Trophoblast cell (in vitro differentiated cells and primary cell): ENCODE measurements at regions not wholly inside any gene's neighbourhood (a gene's known extent, or its start where the extent isn't known, plus 50 kb on each side); places are given as distances from the start of the nearest gene placed in this dataset.

Source experiments
- DNase-seq, 2 donors: peaks; one replicate each; pipeline ENCODE4 v3.0.0-alpha.2; 2016
- H2AFZ ChIP-seq: 2 replicates; pipeline ENCODE4 v1.6.1; 2013; ENCODE audit warnings: low read length, moderate library complexity, mild to moderate bottlenecking; ENCODE audit not compliant: insufficient read depth, poor library complexity
- H2AK5ac ChIP-seq: 2 replicates; pipeline ENCODE4 v1.6.1; 2013; ENCODE audit warnings: mild to moderate bottlenecking, low read length
- H2BK120ac ChIP-seq: 2 replicates; pipeline ENCODE4 v1.6.1; 2013; ENCODE audit warnings: low read length, mild to moderate bottlenecking, moderate library complexity; ENCODE audit not compliant: insufficient read depth, poor library complexity
- H2BK12ac ChIP-seq: 2 replicates; pipeline ENCODE4 v1.6.1; 2013; ENCODE audit warnings: mild to moderate bottlenecking, low read length, moderate library complexity
- H2BK5ac ChIP-seq: 2 replicates; pipeline ENCODE4 v1.6.1; 2013; ENCODE audit warnings: low read length, low read depth, moderate library complexity, mild to moderate bottlenecking; ENCODE audit not compliant: poor library complexity
- H3K14ac ChIP-seq: 2 replicates; pipeline ENCODE4 v1.6.1; 2013; ENCODE audit warnings: mild to moderate bottlenecking, low read length
- H3K18ac ChIP-seq: 2 replicates; pipeline ENCODE4 v1.6.1; 2013; ENCODE audit warnings: mild to moderate bottlenecking, low read length
- H3K23ac ChIP-seq: 2 replicates; pipeline ENCODE4 v1.6.1; 2013; ENCODE audit warnings: low read length
- H3K27ac ChIP-seq: 2 replicates; pipeline ENCODE4 v1.5.1; 2013; ENCODE audit warnings: low read depth, mild to moderate bottlenecking, inconsistent platforms, low read length, moderate library complexity
- H3K27me3 ChIP-seq: 2 replicates; pipeline ENCODE4 v1.6.1; 2013; ENCODE audit warnings: inconsistent platforms, mild to moderate bottlenecking, low read length, moderate library complexity; ENCODE audit not compliant: insufficient read depth
- H3K36me3 ChIP-seq, 2 experiments: 1 replicate in 1 of 2; 2 replicates in 1 of 2; pipeline ENCODE4 v1.6.1; 2013; ENCODE audit warnings: low read length in 2 of 2, mild to moderate bottlenecking in 2 of 2, moderate library complexity in 1 of 2; ENCODE audit not compliant: insufficient read depth in 2 of 2, control insufficient read depth in 1 of 2
- H3K4ac ChIP-seq: 2 replicates; pipeline ENCODE4 v1.6.1; 2013; ENCODE audit warnings: low read depth, mild to moderate bottlenecking, low read length, moderate library complexity
- H3K4me1 ChIP-seq, 2 experiments: 1 replicate in 1 of 2; 2 replicates in 1 of 2; pipeline ENCODE4 v1.6.1; 2013; ENCODE audit warnings: low read length in 2 of 2, mild to moderate bottlenecking in 2 of 2, moderate library complexity in 1 of 2; ENCODE audit not compliant: insufficient read depth in 2 of 2, control insufficient read depth in 1 of 2
- H3K4me2 ChIP-seq: 2 replicates; pipeline ENCODE4 v1.6.1; 2013; ENCODE audit warnings: inconsistent platforms, mild to moderate bottlenecking, low read length, moderate library complexity
- H3K4me3 ChIP-seq: 2 replicates; pipeline ENCODE4 v1.5.1; 2013; ENCODE audit warnings: mild to moderate bottlenecking, low read depth, low read length, inconsistent platforms
- H3K79me1 ChIP-seq: one replicate; pipeline ENCODE4 v1.6.1; 2013; ENCODE audit warnings: low read length
- H3K79me2 ChIP-seq: 2 replicates; pipeline ENCODE4 v1.6.1; 2013; ENCODE audit warnings: low read length, mild to moderate bottlenecking; ENCODE audit not compliant: control insufficient read depth, insufficient read depth, poor library complexity
- H3K9ac ChIP-seq: 2 replicates; pipeline ENCODE4 v1.6.1; 2013; ENCODE audit warnings: mild to moderate bottlenecking, low read length
- H3K9me3 ChIP-seq: 2 replicates; pipeline ENCODE4 v1.6.1; 2013; ENCODE audit warnings: low read depth, mild to moderate bottlenecking, control low read depth, inconsistent platforms, low read length; ENCODE audit not compliant: insufficient read depth
- H4K12ac ChIP-seq: 2 replicates; pipeline ENCODE4 v1.6.1; 2013; ENCODE audit warnings: low read depth, mild to moderate bottlenecking, low read length, moderate library complexity
- H4K8ac ChIP-seq: 2 replicates; pipeline ENCODE4 v1.6.1; 2013; ENCODE audit warnings: low read depth, mild to moderate bottlenecking, low read length, moderate library complexity
- H4K91ac ChIP-seq: one replicate; pipeline ENCODE4 v1.6.1; 2013; ENCODE audit warnings: low read depth, mild to moderate bottlenecking, low read length, moderate library complexity
- WGBS: extraction: QIAGEN DNeasy Blood & Tissue Kit; methylation state at CpG from one replicate; pipeline ENCODE4 v1.1.7; 2013; ENCODE audit warnings: missing lambda C conversion rate; ENCODE audit not compliant: insufficient read length, insufficient coverage; ENCODE audit errors: extremely low coverage; 5-methylcytosine and 5-hydroxymethylcytosine counted together

DNA sequence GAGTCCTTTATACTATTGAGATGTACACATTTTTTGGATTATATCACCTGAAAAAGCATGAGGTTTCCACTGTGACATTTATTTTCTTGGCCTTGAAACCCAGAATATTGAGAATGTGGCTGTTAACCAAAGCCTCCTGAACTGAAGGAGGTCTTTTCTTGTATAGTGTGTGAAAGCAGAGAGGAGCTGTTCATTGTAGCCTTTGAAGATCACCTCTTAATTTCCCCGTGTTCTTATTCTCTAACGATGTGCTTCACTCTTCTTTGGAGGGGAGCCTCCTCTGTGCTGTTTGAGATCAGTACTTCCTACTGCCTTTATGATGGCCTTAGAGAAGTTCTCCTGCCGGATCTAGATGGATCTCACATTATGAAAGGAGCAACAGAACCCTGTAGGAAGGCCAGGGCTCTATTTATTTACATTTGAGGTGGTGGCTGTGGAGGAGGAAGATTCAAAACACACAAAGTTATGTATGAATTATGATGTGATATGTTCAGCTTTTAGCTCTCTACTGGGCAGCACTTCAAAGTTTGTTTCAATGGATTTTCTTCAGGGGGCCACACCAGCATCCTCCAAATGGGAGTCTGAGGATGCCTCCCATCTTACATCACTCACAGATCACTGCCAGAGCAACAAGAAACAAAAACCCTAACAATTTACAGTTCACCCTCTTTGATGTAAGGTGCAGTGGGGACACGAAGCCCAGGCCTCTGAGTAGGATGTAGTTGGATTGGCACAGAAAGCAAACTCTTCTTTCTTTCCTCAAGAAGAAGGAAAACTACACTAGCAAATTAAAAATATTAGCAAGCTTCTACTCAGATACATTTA is 322.3 kb downstream of the DLEU7 start:
- Histone ChIP-seq H3K9me3 (no peaks in the 10 kb centered on the region), H2AK5ac (no peak overlapping the region)

DNA sequence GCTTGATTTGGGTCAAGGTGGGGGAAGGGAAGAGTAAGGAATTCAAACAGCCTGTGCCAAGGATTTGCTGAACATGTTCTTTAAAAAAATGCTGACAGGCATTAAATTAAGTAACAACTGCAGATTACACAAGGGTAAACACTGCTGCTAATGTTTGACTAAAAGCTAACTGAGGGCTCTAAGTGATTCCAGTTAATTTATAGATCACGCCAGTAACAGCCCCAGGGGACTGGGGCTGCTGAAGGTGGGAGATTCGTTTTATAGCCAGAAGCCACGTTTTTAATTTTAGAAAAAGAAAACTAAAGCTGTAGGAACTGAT is 321.7 kb downstream of the DLEU7 start:
- WGBS: no CpG with 5 or more reads among the region's 3 CpGs
- H3K9ac ChIP-seq: no peak overlapping the region
- no peak overlapping the region for H2BK5ac ChIP-seq
- no peaks in the 10 kb centered on the region for H3K4me1 ChIP-seq
- no peaks in the 10 kb centered on the region for H3K9me3 ChIP-seq
- no peak overlapping the region for H3K27ac ChIP-seq
- no peak overlapping the region for H4K91ac ChIP-seq
- H4K12ac ChIP-seq: no peak overlapping the region
- no peak overlapping the region for H4K8ac ChIP-seq
- H2AK5ac ChIP-seq: no peak overlapping the region
- H3K4me2 ChIP-seq: no peak overlapping the region
- no peaks in the 10 kb centered on the region for H3K27me3 ChIP-seq
- H3K23ac ChIP-seq: no peak overlapping the region
- H2AFZ ChIP-seq: no peak overlapping the region
- H3K18ac ChIP-seq: no peak overlapping the region
- H2BK120ac ChIP-seq: no peak overlapping the region
- H3K4me3 ChIP-seq: no peak overlapping the region
- H3K36me3 ChIP-seq: no peaks in the 10 kb centered on the region
- no peak overlapping the region for H3K4ac ChIP-seq
- H3K79me2 ChIP-seq: no peaks in the 10 kb centered on the region
- no peak for DNase-seq
- no peaks in the 10 kb centered on the region for H3K79me1 ChIP-seq
- H2BK12ac ChIP-seq: no peak overlapping the region
- no peak overlapping the region for H3K14ac ChIP-seq

More for the DNA sequence above, 322.3 kb downstream of the DLEU7 start:
- H3K27me3 ChIP-seq: no peaks in the 10 kb centered on the region
- no CpG with 5 or more reads among the region's 4 CpGs for WGBS
- no peak for DNase-seq
- H3K23ac ChIP-seq: no peak overlapping the region
- no peaks in the 10 kb centered on the region for H3K79me1 ChIP-seq
- H4K91ac ChIP-seq: no peak overlapping the region
- no peak overlapping the region for H3K27ac ChIP-seq
- H2BK5ac ChIP-seq: no peak overlapping the region
- no peak overlapping the region for H3K4me2 ChIP-seq
- H2BK12ac ChIP-seq: no peak overlapping the region
- H3K4me1 ChIP-seq: no peaks in the 10 kb centered on the region
- H3K4ac ChIP-seq: no peak overlapping the region
- H3K79me2 ChIP-seq: no peaks in the 10 kb centered on the region
- no peak overlapping the region for H3K9ac ChIP-seq
- no peak overlapping the region for H2BK120ac ChIP-seq
- H3K18ac ChIP-seq: no peak overlapping the region
- H3K4me3 ChIP-seq: no peak overlapping the region
- no peak overlapping the region for H4K12ac ChIP-seq
- no peak overlapping the region for H3K14ac ChIP-seq
- H4K8ac ChIP-seq: no peak overlapping the region
- no peak overlapping the region for H2AFZ ChIP-seq
- no peaks in the 10 kb centered on the region for H3K36me3 ChIP-seq

DNA sequence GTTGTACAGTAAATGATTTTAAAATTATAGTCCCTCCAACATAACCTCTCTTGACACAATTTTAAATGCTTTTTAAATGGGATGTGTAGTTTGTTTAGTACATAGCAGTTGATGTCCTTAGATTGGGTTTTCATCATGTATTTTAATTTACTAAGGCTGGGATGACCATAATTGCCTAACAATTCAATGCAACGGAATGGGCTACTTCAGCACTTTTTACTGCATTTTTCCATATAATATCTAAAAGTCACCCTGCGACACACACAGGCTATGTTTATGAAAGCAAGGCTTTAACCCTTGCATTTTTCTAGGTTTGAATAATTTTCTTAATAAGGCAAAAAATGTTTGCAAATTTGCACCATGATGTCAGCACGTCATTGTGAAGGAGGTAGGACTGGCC is 321.0 kb downstream of the DLEU7 start:
- Histone ChIP-seq H3K79me1 (no peaks in the 10 kb centered on the region), H3K9me3 (no peaks in the 10 kb centered on the region), H3K14ac (no peak overlapping the region), H3K4ac (no peak overlapping the region), H3K23ac (no peak overlapping the region), H4K8ac (no peak overlapping the region), H2AK5ac (no peak overlapping the region), H4K91ac (no peak overlapping the region), H3K4me1 (no peaks in the 10 kb centered on the region), H2BK12ac (no peak overlapping the region), H3K4me2 (no peak overlapping the region), H3K27me3 (no peaks in the 10 kb centered on the region), H2BK5ac (no peak overlapping the region), H3K36me3 (no peaks in the 10 kb centered on the region), H2BK120ac (no peak overlapping the region), H3K18ac (no peak overlapping the region), H3K4me3 (no peak overlapping the region), H3K79me2 (no peaks in the 10 kb centered on the region), H3K9ac (no peak overlapping the region), H4K12ac (no peak overlapping the region), H3K27ac (no peak overlapping the region), H2AFZ (no peak overlapping the region)
- WGBS: no CpG with 5 or more reads among the region's 3 CpGs
- DNase-seq: no peak

DNA sequence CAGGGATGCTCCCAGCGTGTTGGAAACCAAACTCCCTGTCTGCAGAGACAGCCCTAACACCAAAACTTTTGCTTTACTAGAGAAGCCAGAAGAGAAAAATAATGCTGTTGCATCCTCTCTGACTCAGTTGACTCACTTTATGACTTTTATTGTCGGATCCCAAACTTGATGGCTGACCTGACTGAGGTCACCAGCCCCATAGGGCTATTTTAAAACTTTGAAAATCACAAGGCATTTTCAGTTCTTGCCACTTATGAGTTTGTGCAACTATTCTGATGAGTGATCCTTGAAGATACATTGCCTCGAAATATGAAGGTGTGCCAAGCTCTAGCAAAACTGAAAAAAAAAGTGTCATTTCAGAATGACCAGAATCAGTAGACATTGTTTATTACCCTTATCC is 320.2 kb downstream of the DLEU7 start:
- Histone ChIP-seq H3K23ac (no peak overlapping the region), H3K27me3 (no peaks in the 10 kb centered on the region), H2BK120ac (no peak overlapping the region), H3K36me3 (no peaks in the 10 kb centered on the region), H2BK5ac (no peak overlapping the region), H3K9ac (no peak overlapping the region), H3K79me1 (no peaks in the 10 kb centered on the region), H3K4me2 (no peak overlapping the region), H3K4me1 (peaks cover 0 to 2% of the 10 kb centered on the region in 2 experiments), H3K14ac (no peak overlapping the region), H3K4me3 (no peak overlapping the region), H3K9me3 (peaks cover 2% of the 10 kb centered on the region), H3K18ac (no peak overlapping the region), H4K8ac (no peak overlapping the region), H4K91ac (no peak overlapping the region), H4K12ac (no peak overlapping the region), H2BK12ac (no peak overlapping the region), H3K79me2 (no peaks in the 10 kb centered on the region), H3K4ac (no peak overlapping the region), H2AK5ac (no peak overlapping the region), H2AFZ (no peak overlapping the region), H3K27ac (no peak overlapping the region)
- no CpG with 5 or more reads among the region's 3 CpGs for WGBS
- DNase-seq: no peak
